Tibial nerve (tissue), 4 donors: ENCODE measurements at regions not wholly inside any gene's neighbourhood (a gene's known extent, or its start where the extent isn't known, plus 50 kb on each side); places are given as distances from the start of the nearest gene placed in this dataset.

Source experiments
- DNase-seq, 2 donors: peaks; one replicate each; pipeline ENCODE4 v3.0.0-alpha.2; 2019; ENCODE audit warnings: low spot score in 2 of 2
- H3K27ac ChIP-seq, 4 donors: fragments of 200-600 bp; sonication (generic) in 3 of 4; one replicate each; pipeline ENCODE4 v1.5.1; 2017 to 2019; ENCODE audit warnings: mild to moderate bottlenecking in 1 of 4
- H3K27me3 ChIP-seq, 2 donors: fragments of 200-600 bp; sonication (generic) in 1 of 2; one replicate each; pipeline versions ENCODE4 v1.5.1 to v1.6.0; 2017 to 2019
- H3K36me3 ChIP-seq, 3 donors: fragments of 200-600 bp; sonication (generic); one replicate each; pipeline ENCODE4 v1.5.1; 2018 to 2019
- H3K4me1 ChIP-seq, 4 donors: fragments of 200-600 bp; sonication (generic) in 3 of 4; one replicate each; pipeline ENCODE4 v1.5.1; 2017 to 2019
- H3K4me3 ChIP-seq, 4 donors: fragments of 200-600 bp; sonication (generic) in 3 of 4; one replicate each; pipeline ENCODE4 v1.5.1; 2017 to 2019; ENCODE audit warnings: mild to moderate bottlenecking in 1 of 4, moderate library complexity in 1 of 4
- H3K9me3 ChIP-seq, 4 donors: fragments of 200-600 bp; sonication (generic) in 3 of 4; one replicate each; pipeline ENCODE4 v1.5.1; 2017 to 2019
- CTCF ChIP-seq, 5 experiments: fragments of 200-600 bp in 3 of 5; fragments of 450-650 bp in 2 of 5; sonication (generic) in 3 of 5; IDR thresholded peaks; one replicate each; pipeline ENCODE4 v1.5.1; 2016 to 2019; ENCODE audit warnings: antibody characterized with exemption in 5 of 5, mild to moderate bottlenecking in 3 of 5, moderate library complexity in 2 of 5
- EP300 ChIP-seq, 2 donors: sonication (generic); formaldehyde crosslinking; IDR thresholded peaks; one replicate each; pipeline ENCODE4 v1.6.1; 2017; ENCODE audit warnings: antibody characterized with exemption in 2 of 2, mild to moderate bottlenecking in 1 of 2
- POLR2A ChIP-seq, 2 donors: fragments of 450-650 bp; IDR thresholded peaks; one replicate each; pipeline ENCODE4 v1.6.1; 2017; ENCODE audit warnings: antibody characterized with exemption in 2 of 2, mild to moderate bottlenecking in 2 of 2, moderate library complexity in 2 of 2
- WGBS, 2 donors: methylation state at CpG; one replicate each; pipeline ENCODE4 v1.1.5; 2018; 5-methylcytosine and 5-hydroxymethylcytosine counted together

- WGBS, 2 donors, result 31 to 38% methylated on average over 3 of the region's 3 CpGs
- H3K27me3 ChIP-seq, result no peaks in the 10 kb centered on the region
- H3K4me1 ChIP-seq, result peaks cover 0 to under 1% (median 0%) of the 10 kb centered on the region in 4 donors
- H3K36me3 ChIP-seq, result no peaks in the 10 kb centered on the region
- DNase-seq, result no peak
- H3K9me3 ChIP-seq, result no peaks in the 10 kb centered on the region
- no peak overlapping the region for H3K27ac ChIP-seq
- no peak for TF ChIP-seq EP300 (IDR thresholded peaks at IDR 0.05)
- no peak for TF ChIP-seq CTCF (IDR thresholded peaks at IDR 0.05)
- no peak for TF ChIP-seq POLR2A (IDR thresholded peaks at IDR 0.05)
- H3K4me3 ChIP-seq, result no peak overlapping the region
Observed at GRCh38 chr16:17696616-17697015, 225.9 kb upstream of the XYLT1 start.

- DNase-seq, result no peak
- Histone ChIP-seq H3K36me3 (no peaks in the 10 kb centered on the region), H3K27me3 (no peaks in the 10 kb centered on the region), H3K4me1 (peaks cover 0 to 9% (median 0%) of the 10 kb centered on the region in 4 donors), H3K9me3 (no peaks in the 10 kb centered on the region), H3K27ac (no peak overlapping the region), H3K4me3 (no peak overlapping the region)
- no peak for TF ChIP-seq EP300 (IDR thresholded peaks at IDR 0.05)
- TF ChIP-seq POLR2A (IDR thresholded peaks at IDR 0.05), result no peak
- TF ChIP-seq CTCF (IDR thresholded peaks at IDR 0.05), result no peak
- 80 to 87% methylated on average over 4 of the region's 4 CpGs for WGBS, 2 donors
Observed at GRCh38 chr16:17692484-17692883, 221.7 kb upstream of the XYLT1 start.

GRCh38 chr16:17691899-17692176 lies 221.1 kb upstream of the XYLT1 start:
- 25 to 31% methylated on average over 1 of the region's 1 CpG for WGBS, 2 donors
- H3K27me3 ChIP-seq, result no peaks in the 10 kb centered on the region
- H3K9me3 ChIP-seq, result no peaks in the 10 kb centered on the region
- H3K4me1 ChIP-seq, result peaks cover 0 to 9% (median 0%) of the 10 kb centered on the region in 4 donors
- no peak for DNase-seq
- H3K4me3 ChIP-seq, result no peak overlapping the region
- H3K36me3 ChIP-seq, result no peaks in the 10 kb centered on the region
- no peak overlapping the region for H3K27ac ChIP-seq
- no peak for TF ChIP-seq POLR2A (IDR thresholded peaks at IDR 0.05)
- no peak for TF ChIP-seq CTCF (IDR thresholded peaks at IDR 0.05)
- no peak for TF ChIP-seq EP300 (IDR thresholded peaks at IDR 0.05)

GRCh38 chr16:17691106-17691898 lies 220.5 kb upstream of the XYLT1 start:
- Histone ChIP-seq H3K9me3 (no peaks in the 10 kb centered on the region), H3K4me3 (no peak overlapping the region), H3K27me3 (no peaks in the 10 kb centered on the region), H3K36me3 (no peaks in the 10 kb centered on the region), H3K27ac (no peak overlapping the region), H3K4me1 (peaks cover 0 to 9% (median 0%) of the 10 kb centered on the region in 4 donors)
- DNase-seq, result no peak
- WGBS, 2 donors, result 36 to 49% methylated on average over 7 of the region's 7 CpGs
- TF ChIP-seq CTCF (IDR thresholded peaks at IDR 0.05) (no peak), POLR2A (IDR thresholded peaks at IDR 0.05) (no peak), EP300 (IDR thresholded peaks at IDR 0.05) (no peak)

- Histone ChIP-seq H3K4me1 (no peaks in the 10 kb centered on the region), H3K27ac (no peak overlapping the region), H3K4me3 (no peak overlapping the region), H3K36me3 (no peaks in the 10 kb centered on the region), H3K9me3 (peaks cover 0 to under 1% (median 0%) of the 10 kb centered on the region in 4 donors), H3K27me3 (no peaks in the 10 kb centered on the region)
- TF ChIP-seq EP300 (IDR thresholded peaks at IDR 0.05) (no peak), CTCF (IDR thresholded peaks at IDR 0.05) (no peak), POLR2A (IDR thresholded peaks at IDR 0.05) (no peak)
- DNase-seq, result no peak
Observed at GRCh38 chr16:17685447-17685846, 214.7 kb upstream of the XYLT1 start.
